CD14-positive monocyte (primary cell): ENCODE measurements at regions not wholly inside any gene's neighbourhood (a gene's known extent, or its start where the extent isn't known, plus 50 kb on each side); places are given as distances from the start of the nearest gene placed in this dataset.

Experiments used
- DNase-seq, 3 donors: peaks; one replicate each; pipeline ENCODE4 v3.0.0-alpha.2; 2011 to 2022
- H2AFZ ChIP-seq: 2 replicates; pipeline ENCODE4 v1.6.0; 2012; ENCODE audit warnings: mild to moderate bottlenecking, low read depth, low read length, inconsistent platforms; ENCODE audit not compliant: insufficient read depth, poor library complexity, severe bottlenecking
- H3K27ac ChIP-seq, 2 donors: 1 replicate in 1 of 2; 2 replicates in 1 of 2; pipeline ENCODE4 v1.5.1; 2012 to 2013; ENCODE audit warnings: low read length in 2 of 2, control low read depth in 1 of 2, inconsistent platforms in 1 of 2, low read depth in 1 of 2, mild to moderate bottlenecking in 1 of 2
- H3K27me3 ChIP-seq, 2 donors: one replicate each; pipeline versions ENCODE4 v1.6.0 to v1.6.1; 2011 to 2013; ENCODE audit warnings: low read length in 2 of 2; ENCODE audit not compliant: control insufficient read depth in 2 of 2, insufficient read depth in 2 of 2
- H3K36me3 ChIP-seq, 2 donors: replicated peaks in 1 of 2; 1 replicate in 1 of 2; 2 replicates in 1 of 2; pipeline versions ENCODE4 v1.5.1 to v1.6.1; 2012 to 2013; ENCODE audit warnings: low read length in 2 of 2, control low read depth in 1 of 2, inconsistent platforms in 1 of 2, mild to moderate bottlenecking in 1 of 2; ENCODE audit not compliant: insufficient read depth in 2 of 2, control insufficient read depth in 1 of 2
- H3K4me1 ChIP-seq, 2 donors: 1 replicate in 1 of 2; 2 replicates in 1 of 2; pipeline versions ENCODE4 v1.5.1 to v1.6.1; 2012 to 2013; ENCODE audit warnings: low read length in 2 of 2, control low read depth in 1 of 2, inconsistent platforms in 1 of 2, mild to moderate bottlenecking in 1 of 2, moderate library complexity in 1 of 2; ENCODE audit not compliant: insufficient read depth in 2 of 2, control insufficient read depth in 1 of 2
- H3K4me2 ChIP-seq: replicated peaks from 2 replicates; pipeline ENCODE3; 2012; ENCODE audit warnings: low read length, moderate library complexity, mild to moderate bottlenecking; ENCODE audit not compliant: poor library complexity, severe bottlenecking; ENCODE audit errors: extremely low read depth
- H3K4me3 ChIP-seq, 3 experiments: fragments of 200-600 bp in 1 of 3; sonication (generic) in 1 of 3; replicated peaks in 1 of 3; 1 replicate in 2 of 3; 2 replicates in 1 of 3; pipeline ENCODE4 v1.5.1; 2011 to 2013; ENCODE audit warnings: low read length in 3 of 3, mild to moderate bottlenecking in 3 of 3, control low read depth in 2 of 3, low read depth in 2 of 3, inconsistent platforms in 1 of 3, moderate library complexity in 1 of 3
- H3K79me2 ChIP-seq: 2 replicates; pipeline ENCODE4 v1.6.0; 2012; ENCODE audit warnings: mild to moderate bottlenecking, control low read depth, inconsistent platforms, low read length, moderate library complexity; ENCODE audit not compliant: insufficient read depth
- H3K9ac ChIP-seq: 2 replicates; pipeline ENCODE4 v1.6.0; 2017; ENCODE audit warnings: low read length, mild to moderate bottlenecking; ENCODE audit not compliant: insufficient read depth, poor library complexity, severe bottlenecking
- H3K9me3 ChIP-seq, 2 donors: replicated peaks in 1 of 2; 1 replicate in 1 of 2; 2 replicates in 1 of 2; pipeline versions ENCODE4 v1.5.1 to v1.6.1; 2012 to 2013; ENCODE audit warnings: low read length in 2 of 2, control low read depth in 1 of 2; ENCODE audit not compliant: control insufficient read depth in 1 of 2, insufficient read depth in 1 of 2
- H4K20me1 ChIP-seq: 2 replicates; pipeline ENCODE4 v1.6.0; 2012; ENCODE audit warnings: mild to moderate bottlenecking, low read length, control low read depth, moderate library complexity; ENCODE audit not compliant: insufficient read depth
- H3K27ac Mint-ChIP-seq, 7 donors: one replicate each; pipeline ENCODE4 v1.8.0; 2020; ENCODE audit warnings: mild to moderate bottlenecking in 7 of 7, mixed read lengths in 7 of 7, moderate library complexity in 6 of 7, inconsistent platforms in 2 of 7
- H3K27me3 Mint-ChIP-seq, 3 donors: one replicate each; pipeline ENCODE4 v1.8.0; 2021 to 2022; ENCODE audit warnings: low read depth in 3 of 3, mild to moderate bottlenecking in 3 of 3, mixed read lengths in 3 of 3, moderate library complexity in 3 of 3, inconsistent platforms in 1 of 3
- H3K36me3 Mint-ChIP-seq, 2 donors: one replicate each; pipeline ENCODE4 v1.8.0; 2020; ENCODE audit warnings: mixed read lengths in 2 of 2, inconsistent platforms in 1 of 2, mild to moderate bottlenecking in 1 of 2
- H3K4me1 Mint-ChIP-seq: one replicate; pipeline ENCODE4 v1.8.0; 2020; ENCODE audit warnings: mild to moderate bottlenecking, mixed read lengths
- H3K4me3 Mint-ChIP-seq, 2 donors: one replicate each; pipeline ENCODE4 v1.8.0; 2020; ENCODE audit warnings: mild to moderate bottlenecking in 2 of 2, mixed read lengths in 2 of 2, moderate library complexity in 1 of 2
- H3K9me3 Mint-ChIP-seq, 7 donors: one replicate each; pipeline ENCODE4 v1.8.0; 2020 to 2022; ENCODE audit warnings: mixed read lengths in 7 of 7, mild to moderate bottlenecking in 6 of 7, moderate library complexity in 6 of 7, inconsistent platforms in 2 of 7
- WGBS: methylation state at CpG from one replicate; pipeline ENCODE4 v1.1.5; 2013; ENCODE audit warnings: missing lambda C conversion rate; ENCODE audit not compliant: insufficient coverage; 5-methylcytosine and 5-hydroxymethylcytosine counted together
- intact Hi-C, 2 donors: fragments of 100-400 bp; cut with micrococcal nuclease; formaldehyde crosslinking; loops; one replicate each; pipeline versions ENCODE4 v1.15.0 to v1.15.1; 2023
- TF ChIP-seq, protein P1 (sequence below): fragments of 200-600 bp; IDR thresholded peaks from one replicate; pipeline ENCODE4 v1.8.0; 2022; ENCODE audit warnings: antibody characterized with exemption, mild to moderate bottlenecking

DNA sequence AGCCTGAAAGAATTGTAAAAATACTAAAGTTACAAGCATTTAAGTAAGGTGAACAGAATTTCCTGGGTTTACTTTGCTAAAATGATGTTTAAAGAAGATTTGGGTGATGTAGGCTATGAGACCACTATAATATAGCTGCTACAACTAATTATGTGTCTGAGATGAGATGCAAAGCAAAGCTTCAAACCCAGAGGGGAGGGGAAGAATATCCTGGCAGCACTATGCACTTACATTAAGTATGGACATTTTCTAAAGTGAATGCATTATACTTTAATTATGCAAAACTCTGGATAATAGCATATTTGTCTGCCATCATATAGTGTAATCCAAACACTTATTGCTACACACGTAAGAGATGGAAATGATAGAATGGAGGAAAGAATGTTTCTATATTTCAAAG, 1003.7 kb downstream of the GALC start:
- Histone ChIP-seq H3K36me3 (no peaks in the 10 kb centered on the region), H2AFZ (no peak overlapping the region), H3K4me1 (no peaks in the 10 kb centered on the region), H3K9ac (no peak overlapping the region), H3K9me3 (no peaks in the 10 kb centered on the region), H4K20me1 (no peaks in the 10 kb centered on the region), H3K27ac (no peak overlapping the region), H3K27me3 (no peaks in the 10 kb centered on the region), H3K4me2 (no peak overlapping the region), H3K4me3 (no peak overlapping the region), H3K79me2 (no peaks in the 10 kb centered on the region)
- WGBS = no CpG with 5 or more reads among the region's 1 CpG
- TF ChIP-seq, protein P1, sequence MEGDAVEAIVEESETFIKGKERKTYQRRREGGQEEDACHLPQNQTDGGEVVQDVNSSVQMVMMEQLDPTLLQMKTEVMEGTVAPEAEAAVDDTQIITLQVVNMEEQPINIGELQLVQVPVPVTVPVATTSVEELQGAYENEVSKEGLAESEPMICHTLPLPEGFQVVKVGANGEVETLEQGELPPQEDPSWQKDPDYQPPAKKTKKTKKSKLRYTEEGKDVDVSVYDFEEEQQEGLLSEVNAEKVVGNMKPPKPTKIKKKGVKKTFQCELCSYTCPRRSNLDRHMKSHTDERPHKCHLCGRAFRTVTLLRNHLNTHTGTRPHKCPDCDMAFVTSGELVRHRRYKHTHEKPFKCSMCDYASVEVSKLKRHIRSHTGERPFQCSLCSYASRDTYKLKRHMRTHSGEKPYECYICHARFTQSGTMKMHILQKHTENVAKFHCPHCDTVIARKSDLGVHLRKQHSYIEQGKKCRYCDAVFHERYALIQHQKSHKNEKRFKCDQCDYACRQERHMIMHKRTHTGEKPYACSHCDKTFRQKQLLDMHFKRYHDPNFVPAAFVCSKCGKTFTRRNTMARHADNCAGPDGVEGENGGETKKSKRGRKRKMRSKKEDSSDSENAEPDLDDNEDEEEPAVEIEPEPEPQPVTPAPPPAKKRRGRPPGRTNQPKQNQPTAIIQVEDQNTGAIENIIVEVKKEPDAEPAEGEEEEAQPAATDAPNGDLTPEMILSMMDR = no peak
- Mint-ChIP-seq H3K36me3 (no peaks in the 10 kb centered on the region), H3K4me3 (no peak overlapping the region), H3K27me3 (peaks cover 0 to 2% (median 0%) of the 10 kb centered on the region in 3 donors), H3K9me3 (peaks cover 0 to 15% (median 3%) of the 10 kb centered on the region in 7 donors), H3K4me1 (no peaks in the 10 kb centered on the region), H3K27ac (no peak overlapping the region)
- intact Hi-C loops = no loop called here
- no peak for DNase-seq

DNA sequence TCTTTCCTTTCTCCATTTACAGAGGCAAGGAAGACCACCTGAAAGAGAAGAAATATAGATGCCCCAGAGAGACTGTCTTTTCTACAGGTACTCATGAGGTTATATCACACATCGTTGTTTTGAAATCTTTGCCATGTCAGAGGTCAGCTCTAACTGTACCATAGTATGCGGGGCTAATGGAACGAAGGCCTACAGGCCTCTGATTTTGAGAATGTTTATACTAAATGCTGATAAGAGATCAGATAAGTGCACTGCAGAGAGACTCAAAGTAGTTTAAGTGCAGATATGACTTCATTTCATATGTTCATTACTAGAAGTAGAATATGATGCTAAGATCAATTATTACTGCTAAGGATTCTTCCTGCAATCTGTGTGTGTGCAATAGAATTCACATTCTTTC, 1005.0 kb downstream of the GALC start:
- Histone ChIP-seq H3K36me3 (no peaks in the 10 kb centered on the region), H3K4me2 (no peak overlapping the region), H3K9me3 (no peaks in the 10 kb centered on the region), H2AFZ (no peak overlapping the region), H3K79me2 (no peaks in the 10 kb centered on the region), H3K27me3 (no peaks in the 10 kb centered on the region), H3K9ac (no peak overlapping the region), H3K4me1 (no peaks in the 10 kb centered on the region), H3K27ac (no peak overlapping the region), H3K4me3 (no peak overlapping the region), H4K20me1 (no peaks in the 10 kb centered on the region)
- DNase-seq = no peak
- no CpG with 5 or more reads among the region's 3 CpGs for WGBS
- intact Hi-C loops = no loop called here
- H3K9me3 Mint-ChIP-seq = peaks cover 0 to 15% (median 4%) of the 10 kb centered on the region in 7 donors
- H3K4me3 Mint-ChIP-seq = no peak overlapping the region
- TF ChIP-seq, protein P1 = no peak
- H3K4me1 Mint-ChIP-seq = no peaks in the 10 kb centered on the region
- no peak overlapping the region for H3K27ac Mint-ChIP-seq
- H3K36me3 Mint-ChIP-seq = no peaks in the 10 kb centered on the region
- peaks cover 0 to 2% (median 0%) of the 10 kb centered on the region in 3 donors for H3K27me3 Mint-ChIP-seq
